Activated B cell treated with CpG ODN at 0.5 μM for 24 hours (primary cell): ENCODE measurements at regions not wholly inside any gene's neighbourhood (a gene's known extent, or its start where the extent isn't known, plus 50 kb on each side); places are given as distances from the start of the nearest gene placed in this dataset.

Experiments
- ATAC-seq: fragments of 200-7000 bp; cut with Tn5 transposase; one replicate; pipeline ENCODE4 v1.10.0; 2021; ENCODE audit warnings: low read depth, mild to moderate bottlenecking, moderate library complexity
- CTCF ChIA-PET: fragments of 350-600 bp; sonication (Branson Sonifier 250); formaldehyde crosslinking; loops from one replicate; lab custom pipeline; 2021; ENCODE audit warnings: antibody characterized with exemption; lab: Charles Lee
- POLR2A ChIA-PET: fragments of 350-600 bp; sonication (Branson Sonifier 250); formaldehyde crosslinking; loops from one replicate; lab custom pipeline; 2021; ENCODE audit warnings: antibody characterized with exemption; lab: Charles Lee
- DNase-seq: peaks from one replicate; pipeline ENCODE4 v3.0.0; 2022
- H3K27ac Mint-ChIP-seq: one replicate; pipeline ENCODE4 v1.8.0; 2020; ENCODE audit warnings: mixed read lengths
- H3K27me3 Mint-ChIP-seq: one replicate; pipeline ENCODE4 v1.8.0; 2021; ENCODE audit warnings: mixed read lengths
- H3K36me3 Mint-ChIP-seq: one replicate; pipeline ENCODE4 v1.8.0; 2021; ENCODE audit warnings: low read depth, mixed read lengths
- H3K4me1 Mint-ChIP-seq: one replicate; pipeline ENCODE4 v1.8.0; 2021; ENCODE audit warnings: mixed read lengths
- H3K4me3 Mint-ChIP-seq: one replicate; pipeline ENCODE4 v1.8.0; 2020; ENCODE audit warnings: mild to moderate bottlenecking, mixed read lengths
- H3K9me3 Mint-ChIP-seq: one replicate; pipeline ENCODE4 v1.8.0; 2020; ENCODE audit warnings: mixed read lengths
- CTCF ChIP-seq: fragments of 200-600 bp; IDR thresholded peaks from one replicate; pipeline ENCODE4 v1.8.0; 2022; ENCODE audit warnings: antibody characterized with exemption, mild to moderate bottlenecking
- intact Hi-C: fragments of 100-400 bp; cut with micrococcal nuclease; formaldehyde crosslinking; loops from one replicate; pipeline ENCODE4 v1.15.1; 2024

GRCh38 chr15:53116169-53116568 lies 326.0 kb upstream of the ONECUT1 start:
- H3K27me3 Mint-ChIP-seq: no peaks in the 10 kb centered on the region
- intact Hi-C loops: no loop called here
- CTCF ChIA-PET: no interaction called here
- POLR2A ChIA-PET: no interaction called here
- ATAC-seq (no peak), DNase-seq (no peak)
- no peak for TF ChIP-seq CTCF
- H3K27ac Mint-ChIP-seq: no peak overlapping the region
- H3K36me3 Mint-ChIP-seq: no peaks in the 10 kb centered on the region
- H3K4me3 Mint-ChIP-seq: no peak overlapping the region
- H3K4me1 Mint-ChIP-seq: no peaks in the 10 kb centered on the region
- H3K9me3 Mint-ChIP-seq: peaks cover 3% of the 10 kb centered on the region

- H3K9me3 Mint-ChIP-seq: peaks cover 3% of the 10 kb centered on the region
- DNase-seq: no peak
- no peak for ATAC-seq
- no peak overlapping the region for H3K4me3 Mint-ChIP-seq
- POLR2A ChIA-PET: no interaction called here
- no peak overlapping the region for H3K27ac Mint-ChIP-seq
- no peak for TF ChIP-seq CTCF
- intact Hi-C loops: no loop called here
- H3K27me3 Mint-ChIP-seq: no peaks in the 10 kb centered on the region
- H3K4me1 Mint-ChIP-seq: no peaks in the 10 kb centered on the region
- CTCF ChIA-PET: no interaction called here
- no peaks in the 10 kb centered on the region for H3K36me3 Mint-ChIP-seq
Measured at GRCh38 chr15:53115563-53115962, 325.4 kb upstream of the ONECUT1 start.

DNA sequence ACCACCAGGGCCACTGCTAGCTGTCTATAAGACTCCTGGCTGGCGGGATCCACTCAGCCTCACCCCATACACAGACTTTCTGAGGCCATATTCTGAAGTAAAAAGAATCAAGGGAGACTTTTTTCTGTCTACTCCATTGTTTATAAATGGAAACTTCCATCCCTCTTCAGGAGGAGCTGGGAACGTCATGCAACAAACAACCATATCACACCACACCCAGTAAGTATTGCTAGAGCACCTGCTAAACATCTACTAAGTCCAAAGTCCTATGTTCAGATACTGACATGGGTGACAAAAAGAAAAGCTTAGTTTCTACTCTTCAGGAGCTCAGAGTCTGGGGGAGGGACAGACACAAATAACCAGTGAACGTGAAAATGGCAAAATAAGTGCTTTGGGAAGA lies 324.8 kb upstream of the ONECUT1 start:
- Mint-ChIP-seq H3K9me3 (peaks cover 3% of the 10 kb centered on the region), H3K4me3 (no peak overlapping the region), H3K27me3 (no peaks in the 10 kb centered on the region), H3K36me3 (no peaks in the 10 kb centered on the region), H3K4me1 (no peaks in the 10 kb centered on the region), H3K27ac (no peak overlapping the region)
- ChIA-PET CTCF (no interaction called here), POLR2A (no interaction called here)
- intact Hi-C loops: no loop called here
- ATAC-seq (no peak), DNase-seq (no peak)
- no peak for TF ChIP-seq CTCF

DNA sequence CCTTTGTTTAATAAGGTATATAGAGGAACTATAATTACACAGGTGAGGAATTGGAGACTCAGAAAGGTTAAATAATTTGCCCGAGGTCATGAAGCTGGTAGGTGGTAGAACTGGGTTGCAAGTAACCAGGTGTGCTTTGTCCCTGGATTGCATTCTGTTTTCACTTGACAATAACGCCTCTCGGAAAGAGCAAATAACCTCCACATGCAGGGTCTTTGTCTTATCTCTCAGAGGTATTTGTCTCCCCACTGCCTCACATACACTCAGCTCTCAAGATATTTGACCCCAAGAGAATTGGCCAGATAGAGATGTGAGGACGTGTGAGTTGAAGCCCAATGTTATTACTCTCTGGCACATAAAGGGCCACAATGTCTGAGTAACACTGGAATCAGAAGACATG lies 320.9 kb upstream of the ONECUT1 start:
- no peaks in the 10 kb centered on the region for H3K27me3 Mint-ChIP-seq
- no peaks in the 10 kb centered on the region for H3K4me1 Mint-ChIP-seq
- H3K9me3 Mint-ChIP-seq: no peaks in the 10 kb centered on the region

GRCh38 chr15:53108319-53108718 lies 318.2 kb upstream of the ONECUT1 start:
- H3K4me3 Mint-ChIP-seq: no peak overlapping the region
- POLR2A ChIA-PET: no interaction called here
- H3K9me3 Mint-ChIP-seq: no peaks in the 10 kb centered on the region
- no peaks in the 10 kb centered on the region for H3K4me1 Mint-ChIP-seq
- H3K27me3 Mint-ChIP-seq: no peaks in the 10 kb centered on the region
- H3K36me3 Mint-ChIP-seq: no peaks in the 10 kb centered on the region
- intact Hi-C loops: no loop called here
- CTCF ChIA-PET: no interaction called here
- DNase-seq: no peak
- TF ChIP-seq CTCF: no peak
- no peak for ATAC-seq
- no peak overlapping the region for H3K27ac Mint-ChIP-seq

More for the DNA sequence above, 320.9 kb upstream of the ONECUT1 start:
- DNase-seq: no peak
- TF ChIP-seq CTCF: no peak
- no peak overlapping the region for H3K4me3 Mint-ChIP-seq
- ATAC-seq: no peak
- CTCF ChIA-PET: no interaction called here
- intact Hi-C loops: no loop called here
- POLR2A ChIA-PET: no interaction called here
- no peak overlapping the region for H3K27ac Mint-ChIP-seq
- no peaks in the 10 kb centered on the region for H3K36me3 Mint-ChIP-seq
